H1 (cell line): ENCODE measurements at regions not wholly inside any gene's neighbourhood (a gene's known extent, or its start where the extent isn't known, plus 50 kb on each side); places are given as distances from the start of the nearest gene placed in this dataset.

Experiments
- CTCF ChIA-PET: fragments of 300-600 bp; sonication (Branson Sonifier 250); formaldehyde crosslinking; loops from one replicate; lab custom pipeline; 2021; ENCODE audit not compliant: partially characterized antibody; lab: Charles Lee
- POLR2A ChIA-PET: fragments of 300-600 bp; sonication (Branson Sonifier 250); formaldehyde crosslinking; loops from one replicate; lab custom pipeline; 2021; ENCODE audit warnings: inconsistent platforms; ENCODE audit not compliant: partially characterized antibody; lab: Charles Lee
- DNase-seq, 2 experiments: peaks; one replicate each; pipeline versions ENCODE4 v3.0.0 to v3.0.0-alpha.2; 2010 to 2022; ENCODE audit warnings: low spot score in 2 of 2, low read depth in 1 of 2, mixed read lengths in 1 of 2
- FAIRE-seq: peaks from 2 replicates; lab custom pipeline; 2011; peaks lifted over from hg19 to GRCh38; lab: Jason Lieb, UNC
- H2AFZ ChIP-seq: 2 replicates; pipeline ENCODE4 v1.8.1; 2012; ENCODE audit warnings: low read length, inconsistent platforms
- H2AK5ac ChIP-seq: 2 replicates; pipeline ENCODE4 v1.6.1; 2013; ENCODE audit warnings: low read depth, low read length
- H2BK120ac ChIP-seq: replicated peaks from 2 replicates; pipeline ENCODE3; 2013; ENCODE audit warnings: low read depth, low read length, inconsistent platforms
- H2BK12ac ChIP-seq: 2 replicates; pipeline ENCODE4 v1.6.1; 2013; ENCODE audit warnings: low read depth, low read length
- H2BK15ac ChIP-seq: 2 replicates; pipeline ENCODE4 v1.6.1; 2013; ENCODE audit warnings: low read length
- H2BK20ac ChIP-seq: 2 replicates; pipeline ENCODE4 v1.6.1; 2013; ENCODE audit warnings: low read length
- H2BK5ac ChIP-seq: 2 replicates; pipeline ENCODE4 v1.6.1; 2013; ENCODE audit warnings: low read depth, low read length
- H3K14ac ChIP-seq: 2 replicates; pipeline ENCODE4 v1.6.1; 2013; ENCODE audit warnings: inconsistent platforms; ENCODE audit not compliant: insufficient read length
- H3K18ac ChIP-seq: 2 replicates; pipeline ENCODE4 v1.6.1; 2013; ENCODE audit warnings: low read length; ENCODE audit errors: extremely low read depth
- H3K23ac ChIP-seq: 2 replicates; pipeline ENCODE4 v1.6.1; 2013; ENCODE audit warnings: inconsistent platforms; ENCODE audit not compliant: insufficient read length
- H3K23me2 ChIP-seq: 2 replicates; pipeline ENCODE4 v1.6.1; 2013; ENCODE audit warnings: low read depth, low read length
- H3K27ac ChIP-seq: 2 replicates; pipeline ENCODE4 v1.6.1; 2011; ENCODE audit warnings: low read depth, low read length, inconsistent platforms
- H3K27me3 ChIP-seq, 4 experiments: replicated peaks in 1 of 4; 1 replicate in 1 of 4; 2 replicates in 3 of 4; pipeline versions ENCODE4 v1.6.1 to v1.8.1; 2011 to 2013; ENCODE audit warnings: low read length in 3 of 4, mild to moderate bottlenecking in 3 of 4, inconsistent platforms in 2 of 4, mixed read lengths in 2 of 4, moderate library complexity in 1 of 4; ENCODE audit not compliant: control insufficient read depth in 3 of 4, insufficient read depth in 3 of 4; ENCODE audit errors: extremely low read depth in 1 of 4
- H3K36me3 ChIP-seq, 4 experiments: 2 replicates each; pipeline versions ENCODE4 v1.6.1 to v1.8.1; 2011 to 2013; ENCODE audit warnings: mild to moderate bottlenecking in 4 of 4, low read length in 3 of 4, moderate library complexity in 2 of 4, control low read depth in 1 of 4, inconsistent platforms in 1 of 4; ENCODE audit not compliant: insufficient read depth in 4 of 4, control insufficient read depth in 2 of 4
- H3K4ac ChIP-seq: replicated peaks from 2 replicates; pipeline ENCODE3; 2013; ENCODE audit warnings: low read length, low read depth, mixed read lengths, inconsistent platforms; ENCODE audit not compliant: insufficient read length
- H3K4me1 ChIP-seq, 4 experiments: replicated peaks in 1 of 4; 1 replicate in 1 of 4; 2 replicates in 3 of 4; pipeline versions ENCODE4 v1.6.1 to v1.8.1; 2011 to 2013; ENCODE audit warnings: low read length in 3 of 4, inconsistent platforms in 2 of 4, mixed read lengths in 1 of 4; ENCODE audit not compliant: insufficient read depth in 4 of 4, control insufficient read depth in 3 of 4
- H3K4me2 ChIP-seq, 2 experiments: 2 replicates each; pipeline versions ENCODE4 v1.6.1 to v1.8.1; 2011 to 2013; ENCODE audit warnings: low read depth in 2 of 2, low read length in 2 of 2, control low read depth in 1 of 2, inconsistent platforms in 1 of 2, mild to moderate bottlenecking in 1 of 2; ENCODE audit not compliant: insufficient read depth in 1 of 2
- H3K4me3 ChIP-seq, 4 experiments: fragments of 200-600, 300-600 bp in 1 of 4; sonication (generic), shearing (Covaris generic), sonication (Bioruptor Twin) in 1 of 4; 2 replicates each; pipeline versions ENCODE4 v1.5.1 to v1.8.1; 2011 to 2016; ENCODE audit warnings: low read length in 4 of 4, low read depth in 3 of 4, control low read depth in 2 of 4, inconsistent platforms in 2 of 4, mild to moderate bottlenecking in 2 of 4, mixed read lengths in 1 of 4, moderate library complexity in 1 of 4; ENCODE audit not compliant: insufficient read depth in 2 of 4; ENCODE audit errors: extremely low read depth in 1 of 4
- H3K56ac ChIP-seq: replicated peaks from 2 replicates; pipeline ENCODE3; 2013; ENCODE audit warnings: low read depth, mild to moderate bottlenecking, mixed read lengths, low read length, inconsistent platforms; ENCODE audit not compliant: insufficient read length
- H3K79me1 ChIP-seq: 2 replicates; pipeline ENCODE4 v1.6.1; 2013; ENCODE audit warnings: low read depth, low read length, control low read depth
- H3K79me2 ChIP-seq, 2 experiments: 2 replicates each; pipeline versions ENCODE4 v1.6.1 to v1.8.1; 2012 to 2013; ENCODE audit warnings: low read length in 2 of 2, mild to moderate bottlenecking in 2 of 2, inconsistent platforms in 1 of 2; ENCODE audit not compliant: insufficient read depth in 2 of 2, control insufficient read depth in 1 of 2
- H3K9ac ChIP-seq, 4 experiments: replicated peaks in 1 of 4; 1 replicate in 1 of 4; 2 replicates in 3 of 4; pipeline versions ENCODE4 v1.6.1 to v1.8.1; 2011 to 2013; ENCODE audit warnings: low read depth in 3 of 4, low read length in 3 of 4, control low read depth in 2 of 4, mild to moderate bottlenecking in 2 of 4, moderate library complexity in 2 of 4, inconsistent platforms in 1 of 4; ENCODE audit errors: extremely low read depth in 1 of 4
- H3K9me3 ChIP-seq, 2 experiments: 2 replicates each; pipeline versions ENCODE4 v1.6.1 to v1.8.1; 2012 to 2013; ENCODE audit warnings: mild to moderate bottlenecking in 2 of 2, moderate library complexity in 2 of 2, control low read depth in 1 of 2, inconsistent platforms in 1 of 2, low read depth in 1 of 2, low read length in 1 of 2, mixed read lengths in 1 of 2; ENCODE audit not compliant: insufficient read depth in 2 of 2
- H4K20me1 ChIP-seq, 2 experiments: replicated peaks in 1 of 2; 2 replicates each; pipeline versions ENCODE3 to v1.8.1; 2011 to 2013; ENCODE audit warnings: inconsistent platforms in 2 of 2, low read length in 2 of 2, mild to moderate bottlenecking in 1 of 2; ENCODE audit not compliant: insufficient read depth in 2 of 2, control insufficient read depth in 1 of 2
- H4K5ac ChIP-seq: 2 replicates; pipeline ENCODE4 v1.6.1; 2013; ENCODE audit warnings: low read length, low read depth, mixed read lengths, inconsistent platforms; ENCODE audit not compliant: insufficient read length
- H4K8ac ChIP-seq: 2 replicates; pipeline ENCODE4 v1.8.0; 2013; ENCODE audit warnings: mild to moderate bottlenecking, moderate library complexity, low read length, inconsistent platforms; ENCODE audit not compliant: insufficient read depth; ENCODE audit errors: extremely low read depth
- H4K91ac ChIP-seq: replicated peaks from 2 replicates; pipeline ENCODE3; 2013; ENCODE audit warnings: low read length, mixed read lengths, inconsistent platforms; ENCODE audit not compliant: insufficient read length
- CBX5 ChIP-seq: fragments of 300-800, 300-1000 bp; sonication (generic); IDR thresholded peaks from 2 replicates; pipeline ENCODE4 v1.7.1; 2016; ENCODE audit warnings: antibody characterized with exemption, low read length, low read depth
- CHD2 ChIP-seq: IDR thresholded peaks from 2 replicates; pipeline ENCODE4 v1.6.1; 2012; ENCODE audit warnings: low read length, improper control_type of control experiment
- PHF8 ChIP-seq: fragments of 200-600 bp; sonication (generic); conservative IDR thresholded peaks from 2 replicates; pipeline ENCODE4 v1.7.1; 2012; ENCODE audit warnings: low read depth, mild to moderate bottlenecking, inconsistent platforms, low read length, moderate library complexity
- RBBP5 ChIP-seq: IDR thresholded peaks from 2 replicates; pipeline ENCODE4 v1.7.1; 2012; ENCODE audit warnings: low read depth, mild to moderate bottlenecking, inconsistent platforms, low read length, moderate library complexity, borderline replicate concordance
- SUZ12 ChIP-seq: fragments of 200-600 bp; sonication (generic); IDR thresholded peaks from 2 replicates; pipeline ENCODE4 v1.6.1; 2012; ENCODE audit warnings: mild to moderate bottlenecking, inconsistent platforms, low read length, moderate library complexity, mixed read lengths
- TBP ChIP-seq: IDR thresholded peaks from 2 replicates; pipeline ENCODE4 v1.6.1; 2011; ENCODE audit warnings: low read depth, low read length, improper control_type of control experiment
- YY1 ChIP-seq: IDR thresholded peaks from 2 replicates; pipeline ENCODE4 v1.6.1; 2011; ENCODE audit warnings: low read depth, mild to moderate bottlenecking, low read length
- WGBS, 2 experiments: shearing (Covaris generic) in 1 of 2; methylation state at CpG; one replicate each; pipeline versions ENCODE4 v1.1.6 to v1.1.7; 2013 to 2015; ENCODE audit warnings: low lambda C conversion rate in 2 of 2, mixed read lengths in 2 of 2, inconsistent platforms in 1 of 2, low coverage in 1 of 2, missing lambda C conversion rate in 1 of 2; ENCODE audit not compliant: insufficient replicate concordance in 2 of 2, insufficient coverage in 1 of 2, insufficient read length in 1 of 2; ENCODE audit errors: extremely low coverage in 1 of 2, missing lambda C conversion rate in 1 of 2; 5-methylcytosine and 5-hydroxymethylcytosine counted together
- TF ChIP-seq, protein P1 (sequence below): IDR thresholded peaks from 2 replicates; pipeline ENCODE4 v1.6.1; 2011; ENCODE audit warnings: low read length, improper control_type of control experiment

DNA sequence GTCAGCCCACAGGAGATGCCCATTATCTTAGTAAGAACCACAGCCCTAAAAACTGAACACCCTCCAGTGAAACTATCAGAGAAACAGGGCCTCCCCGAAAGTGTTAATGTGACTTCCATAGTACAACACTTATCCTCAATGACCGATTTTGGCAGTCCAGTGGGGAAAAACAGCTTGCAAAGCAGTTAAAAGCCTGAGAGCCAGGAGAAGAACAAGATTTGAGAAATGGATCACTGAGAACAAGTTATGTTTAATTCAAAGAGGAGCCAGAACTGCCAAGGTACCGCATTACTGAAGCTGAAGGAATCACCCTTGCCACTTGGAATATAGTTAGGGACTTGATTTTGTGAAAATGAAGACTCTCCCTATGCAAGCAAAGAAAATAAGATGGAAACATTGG lies 236.9 kb downstream of the QKI start:
- Histone ChIP-seq H2BK12ac (no peak overlapping the region), H3K23me2 (no peaks in the 10 kb centered on the region), H3K23ac (no peak overlapping the region), H2BK120ac (no peak overlapping the region), H3K14ac (no peak overlapping the region), H3K36me3 (no peaks in the 10 kb centered on the region), H3K9ac (no peak overlapping the region), H3K9me3 (no peaks in the 10 kb centered on the region), H3K4me2 (no peak overlapping the region), H2BK5ac (no peak overlapping the region), H3K27ac (no peak overlapping the region), H3K56ac (no peak overlapping the region), H4K20me1 (no peaks in the 10 kb centered on the region), H2BK20ac (no peak overlapping the region), H2AFZ (no peak overlapping the region), H2BK15ac (no peak overlapping the region), H2AK5ac (no peak overlapping the region), H4K5ac (no peak overlapping the region), H3K4ac (no peak overlapping the region), H3K79me2 (no peaks in the 10 kb centered on the region), H3K4me3 (no peak overlapping the region), H3K27me3 (no peaks in the 10 kb centered on the region; a peak in 1 of 7 replicates), H4K91ac (no peak overlapping the region), H3K4me1 (no peaks in the 10 kb centered on the region), H3K18ac (no peak overlapping the region), H3K79me1 (no peaks in the 10 kb centered on the region), H4K8ac (no peak overlapping the region)
- ChIA-PET POLR2A (no interaction called here), CTCF (interaction anchor here (1.3 to 1.6 kb wide), 3 partner anchors 13 to 17 kb away, joined by 3 to 5 read pairs (median 4); no protein-coding TSS in a partner anchor)
- TF ChIP-seq PHF8 (no peak), CBX5 (no peak), RBBP5 (no peak), CHD2 (no peak), TBP (no peak), SUZ12 (no peak), YY1 (no peak)
- TF ChIP-seq, protein P1, sequence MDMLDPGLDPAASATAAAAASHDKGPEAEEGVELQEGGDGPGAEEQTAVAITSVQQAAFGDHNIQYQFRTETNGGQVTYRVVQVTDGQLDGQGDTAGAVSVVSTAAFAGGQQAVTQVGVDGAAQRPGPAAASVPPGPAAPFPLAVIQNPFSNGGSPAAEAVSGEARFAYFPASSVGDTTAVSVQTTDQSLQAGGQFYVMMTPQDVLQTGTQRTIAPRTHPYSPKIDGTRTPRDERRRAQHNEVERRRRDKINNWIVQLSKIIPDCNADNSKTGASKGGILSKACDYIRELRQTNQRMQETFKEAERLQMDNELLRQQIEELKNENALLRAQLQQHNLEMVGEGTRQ = no peak
- DNase-seq = no peak
- 91% methylated on average over 3 of the region's 3 CpGs; no CpG with 5 or more reads in 1 of the 2 experiments for whole genome bisulfite sequencing, 2 experiments
- no peak for FAIRE-seq
